ENCODE measurements at regions not wholly inside any gene's neighbourhood (a gene's known extent, or its start where the extent isn't known, plus 50 kb on each side); places are given as distances from the start of the nearest gene placed in this dataset.

DNA sequence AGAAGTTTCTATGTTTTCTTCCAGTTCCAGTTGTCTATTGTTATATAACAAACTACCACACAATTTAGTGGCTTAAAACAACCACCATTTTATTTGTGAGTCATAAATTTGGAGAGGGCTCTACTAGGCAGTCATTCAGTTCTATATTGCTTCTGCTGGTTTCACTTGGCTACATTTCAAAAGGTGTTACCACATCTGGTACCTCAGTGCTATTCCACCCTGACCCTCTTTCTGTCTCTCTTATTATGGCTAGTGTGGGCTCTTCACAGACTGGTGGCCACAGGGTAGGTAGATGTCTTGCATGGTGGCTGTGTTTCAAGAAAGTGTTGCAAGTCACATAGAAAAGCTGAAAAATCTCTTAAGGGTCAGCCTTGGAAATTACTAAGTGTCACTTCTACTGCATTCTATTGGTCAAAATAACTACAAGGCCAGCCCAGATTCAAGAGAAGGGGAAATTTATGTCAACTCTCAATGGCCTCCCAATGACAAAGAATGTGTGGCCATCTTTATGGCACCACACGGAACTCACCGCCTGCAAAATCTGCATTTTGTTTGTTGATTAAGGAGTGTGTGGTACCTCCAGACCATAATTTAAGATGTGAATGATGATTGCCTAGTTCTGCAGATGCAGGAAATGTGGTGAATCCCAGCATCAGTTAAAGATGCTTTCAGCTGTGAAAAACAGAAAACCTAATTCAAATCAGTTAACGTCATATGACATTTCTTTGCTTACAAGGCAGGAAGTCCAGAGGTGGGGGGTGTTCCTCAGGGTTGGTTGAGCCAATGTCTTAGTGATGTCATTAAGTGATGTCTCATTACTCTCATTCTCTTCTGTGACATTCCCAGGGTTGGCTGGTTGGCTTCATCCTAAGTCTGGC, 105.8 kb upstream of the RASGRP1 start:
- in situ Hi-C loops (cut with MboI; ENCODE audit: low pct_unique_long_range_greater_than_20kb in 2 of 9, low sequenced_read_pairs in 9 of 9, unreplicated experiment in 9 of 9): no loop called here
- no peak overlapping the region for H3K27ac ChIP-seq
- WGBS, 10 experiments: 76 to 100% (median 98%) methylated on average over 1 to 3 of the region's 3 CpGs; no CpG with 5 or more reads in 4 of the 10 experiments
- ATAC-seq (replicated peaks in 6 of 8): peak in 1 of 8 experiments; percentile 34
- peaks cover 9 to 15% of the 10 kb centered on the region in 2 donors for H3K4me1 ChIP-seq (replicated peaks in 1 of 2)
- no peak overlapping the region for H3K4me3 ChIP-seq

GRCh38 chr15:38671006-38671387, 106.4 kb upstream of the RASGRP1 start:
- in situ Hi-C loops (cut with MboI; ENCODE audit: low pct_unique_long_range_greater_than_20kb in 2 of 9, low sequenced_read_pairs in 9 of 9, unreplicated experiment in 9 of 9): no loop called here
- no peak overlapping the region for H3K27ac ChIP-seq
- no peak overlapping the region for H3K4me3 ChIP-seq
- H3K4me1 ChIP-seq (replicated peaks in 1 of 2): peaks cover 9 to 16% of the 10 kb centered on the region in 2 donors
- ATAC-seq (replicated peaks in 6 of 8): no peak
- 25 to 100% (median 89%) methylated on average over 1 to 2 of the region's 2 CpGs; no CpG with 5 or more reads in 1 of the 10 experiments for WGBS, 10 experiments

DNA sequence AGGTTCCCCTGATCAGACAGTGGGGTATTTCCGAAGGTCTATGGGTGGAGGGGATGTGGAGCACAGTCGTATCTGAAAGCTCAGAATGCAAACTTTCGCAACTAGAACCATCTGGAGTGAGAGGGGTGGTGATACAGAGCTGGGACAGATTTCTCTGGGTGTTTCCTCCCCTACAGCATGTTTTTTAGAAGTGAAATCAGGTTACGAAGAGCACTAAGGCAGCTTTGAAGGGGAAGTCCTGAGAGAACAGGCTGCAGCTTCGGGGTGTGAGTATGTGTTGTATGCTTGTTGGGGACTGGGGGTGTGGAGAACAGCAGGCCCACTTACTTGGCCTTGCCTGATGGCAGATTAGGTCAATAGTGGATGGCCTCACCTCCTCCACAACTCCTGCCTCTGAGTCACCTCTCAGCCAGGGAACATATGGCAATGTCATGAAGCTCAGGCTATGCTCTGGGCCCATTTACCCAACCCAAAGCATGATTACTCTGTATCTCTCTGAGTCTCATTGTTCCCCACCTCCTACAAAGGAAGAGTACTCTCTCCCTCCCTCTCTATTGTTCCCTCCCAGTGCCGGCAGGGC, 107.2 kb upstream of the RASGRP1 start:
- peak; percentile 10 to 78 (median 56) for ATAC-seq (replicated peaks in 6 of 8)
- Histone ChIP-seq H3K27ac (no peak overlapping the region), H3K4me1 (replicated peaks in 1 of 2) (peaks cover 9 to 17% of the 10 kb centered on the region in 2 donors), H3K4me3 (no peak overlapping the region)
- WGBS, 10 experiments: 0 to 100% (median 42%) methylated on average over 1 to 4 of the region's 6 CpGs; no CpG with 5 or more reads in 2 of the 10 experiments
- in situ Hi-C loops (cut with MboI; ENCODE audit: low pct_unique_long_range_greater_than_20kb in 2 of 9, low sequenced_read_pairs in 9 of 9, unreplicated experiment in 9 of 9): no loop called here

DNA sequence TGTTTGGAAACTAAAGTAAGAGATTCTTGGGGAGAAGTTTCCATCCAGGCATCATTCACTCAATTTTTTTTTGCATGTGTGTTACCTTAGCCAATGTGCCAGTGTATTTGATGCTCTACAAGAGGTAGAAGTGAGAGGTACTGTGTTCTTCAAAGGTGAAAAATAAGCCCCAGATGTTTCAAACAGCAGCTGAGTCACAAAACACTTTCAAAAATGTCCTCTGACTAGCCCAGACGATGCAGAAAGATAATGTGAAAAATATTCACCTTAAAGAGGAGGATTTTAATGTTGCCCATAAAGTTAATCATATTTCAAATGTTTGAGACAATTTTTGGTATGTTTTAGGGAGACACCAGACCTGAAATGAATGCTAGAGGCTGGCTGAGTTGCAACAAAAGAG, 107.7 kb upstream of the RASGRP1 start:
- no peak for ATAC-seq (replicated peaks in 6 of 8)
- H3K4me3 ChIP-seq: no peak overlapping the region
- no peak overlapping the region for H3K27ac ChIP-seq
- WGBS, 10 experiments: 0 to 100% (median 68%) methylated on average over 1 of the region's 1 CpG; no CpG with 5 or more reads in 2 of the 10 experiments
- in situ Hi-C loops (cut with MboI; ENCODE audit: low pct_unique_long_range_greater_than_20kb in 2 of 9, low sequenced_read_pairs in 9 of 9, unreplicated experiment in 9 of 9): no loop called here
- H3K4me1 ChIP-seq (replicated peaks in 1 of 2): peaks cover 9 to 17% of the 10 kb centered on the region in 2 donors

GRCh38 chr15:38672814-38673670, 108.4 kb upstream of the RASGRP1 start:
- in situ Hi-C loops (cut with MboI; ENCODE audit: low pct_unique_long_range_greater_than_20kb in 2 of 9, low sequenced_read_pairs in 9 of 9, unreplicated experiment in 9 of 9): no loop called here
- ATAC-seq (replicated peaks in 6 of 8): peak in 3 of 8 experiments; percentile 63 to 94 (median 71)
- 46 to 100% (median 80%) methylated on average over 1 to 14 of the region's 14 CpGs; no CpG with 5 or more reads in 1 of the 10 experiments for WGBS, 10 experiments
- Histone ChIP-seq H3K4me3 (no peak overlapping the region), H3K27ac (no peak overlapping the region), H3K4me1 (replicated peaks in 1 of 2) (peaks cover 9 to 17% of the 10 kb centered on the region in 2 donors)

DNA sequence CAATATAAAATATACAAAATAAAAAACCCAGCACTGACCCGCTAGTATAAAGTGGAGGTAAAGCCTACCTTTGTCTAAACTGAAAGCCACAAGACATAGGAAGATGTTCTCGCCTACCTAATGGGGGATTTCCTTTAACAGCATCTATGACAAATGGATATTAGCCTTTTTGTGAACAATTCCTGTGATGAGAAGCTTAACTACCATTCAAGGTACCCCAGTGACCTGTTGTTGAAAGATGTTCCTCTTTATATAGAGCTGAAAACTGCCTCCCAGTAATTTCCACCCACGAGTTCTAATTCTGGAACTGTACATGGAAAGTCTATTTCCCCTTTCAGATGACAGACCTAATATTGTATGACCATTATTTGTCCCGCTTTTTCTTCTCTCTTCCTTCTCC, 109.8 kb upstream of the RASGRP1 start:
- H3K27ac ChIP-seq: no peak overlapping the region
- no peak for ATAC-seq (replicated peaks in 6 of 8)
- no peak overlapping the region for H3K4me3 ChIP-seq
- H3K4me1 ChIP-seq (replicated peaks in 1 of 2): peaks cover 0 to 4% of the 10 kb centered on the region in 2 donors
- WGBS, 10 experiments: 70 to 100% (median 88%) methylated on average over 2 to 4 of the region's 4 CpGs
- in situ Hi-C loops (cut with MboI; ENCODE audit: low pct_unique_long_range_greater_than_20kb in 2 of 9, low sequenced_read_pairs in 9 of 9, unreplicated experiment in 9 of 9): no loop called here

GRCh38 chr15:38678281-38678680, 113.7 kb upstream of the RASGRP1 start:
- in situ Hi-C loops (cut with MboI; ENCODE audit: low pct_unique_long_range_greater_than_20kb in 2 of 9, low sequenced_read_pairs in 9 of 9, unreplicated experiment in 9 of 9): loop anchor here in 6 of 9 experiments (25.0 kb wide), 5 partner anchors 116 to 691 kb away; partner anchors contain the start of genes FAM98B (in 4 of the 6) and RASGRP1 (in 1 of the 6)
- ATAC-seq (replicated peaks in 6 of 8): no peak
- Histone ChIP-seq H3K4me3 (no peak overlapping the region), H3K27ac (no peak overlapping the region), H3K4me1 (replicated peaks in 1 of 2) (peaks cover 0 to 2% of the 10 kb centered on the region in 2 donors)
- WGBS, 10 experiments: 67 to 100% (median 87%) methylated on average over 1 to 2 of the region's 2 CpGs; no CpG with 5 or more reads in 3 of the 10 experiments

- ATAC-seq (replicated peaks in 6 of 8): peak in 3 of 8 experiments; percentile 31 to 74 (median 34)
- Histone ChIP-seq H3K27ac (no peak overlapping the region), H3K4me3 (no peak overlapping the region), H3K4me1 (replicated peaks in 1 of 2) (peaks cover 0 to 2% of the 10 kb centered on the region in 2 donors)
- 33 to 96% (median 78%) methylated on average over 3 to 5 of the region's 5 CpGs for WGBS, 10 experiments
- in situ Hi-C loops (cut with MboI; ENCODE audit: low pct_unique_long_range_greater_than_20kb in 2 of 9, low sequenced_read_pairs in 9 of 9, unreplicated experiment in 9 of 9): loop anchor here in 6 of 9 experiments (10.0 to 25.0 kb wide), 7 partner anchors 116 to 693 kb away; partner anchors contain the start of genes FAM98B (in 4 of the 6) and RASGRP1 (in 2 of the 6)
Measured at GRCh38 chr15:38680775-38681174, 116.2 kb upstream of the RASGRP1 start.

- Histone ChIP-seq H3K4me3 (no peak overlapping the region), H3K4me1 (replicated peaks in 1 of 2) (no peaks in the 10 kb centered on the region), H3K27ac (no peak overlapping the region)
- no peak for ATAC-seq (replicated peaks in 6 of 8)
- 26 to 100% (median 76%) methylated on average over 1 to 3 of the region's 3 CpGs for WGBS, 10 experiments
- in situ Hi-C loops (cut with MboI; ENCODE audit: low pct_unique_long_range_greater_than_20kb in 2 of 9, low sequenced_read_pairs in 9 of 9, unreplicated experiment in 9 of 9): loop anchor here in 6 of 9 experiments (10.0 to 25.0 kb wide), 7 partner anchors 118 to 695 kb away; partner anchors contain the start of genes FAM98B (in 4 of the 6) and RASGRP1 (in 2 of the 6)
Measured at GRCh38 chr15:38682363-38682762, 117.7 kb upstream of the RASGRP1 start.

- in situ Hi-C loops (cut with MboI; ENCODE audit: low pct_unique_long_range_greater_than_20kb in 2 of 9, low sequenced_read_pairs in 9 of 9, unreplicated experiment in 9 of 9): loop anchor here in 6 of 9 experiments (10.0 to 25.0 kb wide), 7 partner anchors 118 to 696 kb away; partner anchors contain the start of genes FAM98B (in 4 of the 6) and RASGRP1 (in 2 of the 6)
- no peak for ATAC-seq (replicated peaks in 6 of 8)
- Histone ChIP-seq H3K27ac (no peak overlapping the region), H3K4me3 (no peak overlapping the region), H3K4me1 (replicated peaks in 1 of 2) (no peaks in the 10 kb centered on the region)
- WGBS, 10 experiments: 17 to 100% (median 92%) methylated on average over 1 to 2 of the region's 2 CpGs; no CpG with 5 or more reads in 4 of the 10 experiments
Measured at GRCh38 chr15:38682861-38683260, 118.2 kb upstream of the RASGRP1 start.

- Histone ChIP-seq H3K4me3 (no peak overlapping the region), H3K27ac (no peak overlapping the region), H3K4me1 (replicated peaks in 1 of 2) (no peaks in the 10 kb centered on the region)
- ATAC-seq (replicated peaks in 6 of 8): peak; percentile 64 to 98 (median 84)
- 29 to 100% (median 100%) methylated on average over 1 to 2 of the region's 2 CpGs; no CpG with 5 or more reads in 2 of the 10 experiments for WGBS, 10 experiments
- in situ Hi-C loops (cut with MboI; ENCODE audit: low pct_unique_long_range_greater_than_20kb in 2 of 9, low sequenced_read_pairs in 9 of 9, unreplicated experiment in 9 of 9): loop anchor here in 6 of 9 experiments (10.0 to 25.0 kb wide), 7 partner anchors 119 to 696 kb away; partner anchors contain the start of genes FAM98B (in 4 of the 6) and RASGRP1 (in 2 of the 6)
Measured at GRCh38 chr15:38683382-38684242, 119.0 kb upstream of the RASGRP1 start.
